HEK293 (cell line): ENCODE measurements at regions not wholly inside any gene's neighbourhood (a gene's known extent, or its start where the extent isn't known, plus 50 kb on each side); places are given as distances from the start of the nearest gene placed in this dataset.

Experiments used
- CTCF ChIA-PET: fragments of 350-600 bp; formaldehyde crosslinking; extraction: SDS; loops from one replicate; lab custom pipeline; 2021; ENCODE audit warnings: antibody characterized with exemption; lab: Yijun Ruan, JAX
- POLR2A ChIA-PET: fragments of 300-600 bp; formaldehyde crosslinking; extraction: SDS; loops from one replicate; lab custom pipeline; 2020; ENCODE audit warnings: antibody characterized with exemption, inconsistent platforms; lab: Yijun Ruan, JAX
- H3K27ac ChIP-seq: fragments of 200-500 bp; sonication (Bioruptor generic); 2 replicates; pipeline ENCODE4 v1.5.1; 2014; ENCODE audit warnings: low read depth, low read length, control low read depth, inconsistent platforms; ENCODE audit errors: extremely low read depth
- H3K36me3 ChIP-seq, 2 experiments: fragments of 200-500 bp in 1 of 2; sonication (Bioruptor generic) in 1 of 2; 1 replicate in 1 of 2; 2 replicates in 1 of 2; pipeline ENCODE4 v1.5.1; 2014 to 2017; ENCODE audit warnings: inconsistent platforms in 2 of 2, low read length in 2 of 2; ENCODE audit not compliant: control insufficient read depth in 2 of 2, insufficient read depth in 1 of 2
- H3K4me1 ChIP-seq: fragments of 200-500 bp; sonication (Bioruptor generic); 2 replicates; pipeline ENCODE4 v1.5.1; 2014; ENCODE audit warnings: mild to moderate bottlenecking, low read length, inconsistent platforms; ENCODE audit not compliant: control insufficient read depth, insufficient read depth
- H3K4me3 ChIP-seq: 2 replicates; pipeline ENCODE4 v1.5.1; 2011; ENCODE audit warnings: low read depth, mild to moderate bottlenecking, control low read depth, low read length, moderate library complexity
- H3K9me3 ChIP-seq: fragments of 200-500 bp; sonication (Bioruptor generic); 2 replicates; pipeline ENCODE4 v1.5.1; 2014; ENCODE audit warnings: low read depth, low read length, inconsistent platforms; ENCODE audit not compliant: control insufficient read depth, insufficient read depth
- EGR2 ChIP-seq: fragments of 450-650 bp; formaldehyde crosslinking; IDR thresholded peaks from 2 replicates; pipeline ENCODE4 v1.5.1; 2016; ENCODE audit warnings: low read depth, missing biosample characterization, missing genetic modification characterization
- ELK4 ChIP-seq: IDR thresholded peaks from 2 replicates; pipeline ENCODE4 v1.6.1; 2011; ENCODE audit warnings: mild to moderate bottlenecking, low read depth, low read length, borderline replicate concordance
- GLI4 ChIP-seq: fragments of 450-650 bp; formaldehyde crosslinking; IDR thresholded peaks from 2 replicates; pipeline ENCODE4 v1.5.1; 2016; ENCODE audit warnings: missing biosample characterization, missing genetic modification characterization
- IKZF3 ChIP-seq: fragments of 450-650 bp; IDR thresholded peaks from 2 replicates; pipeline ENCODE4 v1.5.0; 2018; ENCODE audit warnings: missing biosample characterization, mild to moderate bottlenecking, missing genetic modification characterization, moderate library complexity
- KLF10 ChIP-seq: fragments of 450-650 bp; IDR thresholded peaks from 2 replicates; pipeline ENCODE4 v1.5.1; 2018; ENCODE audit warnings: missing biosample characterization, mild to moderate bottlenecking, missing genetic modification characterization
- PRDM2 ChIP-seq: fragments of 450-650 bp; formaldehyde crosslinking; IDR thresholded peaks from 2 replicates; pipeline ENCODE4 v1.5.1; 2016; ENCODE audit warnings: missing biosample characterization, missing genetic modification characterization, borderline replicate concordance
- SALL2 ChIP-seq: fragments of 450-650 bp; formaldehyde crosslinking; IDR thresholded peaks from 2 replicates; pipeline ENCODE4 v1.5.0; 2017; ENCODE audit warnings: missing biosample characterization, mild to moderate bottlenecking, missing genetic modification characterization, borderline replicate concordance
- SP2 ChIP-seq: fragments of 450-650 bp; formaldehyde crosslinking; IDR thresholded peaks from 2 replicates; pipeline ENCODE4 v1.5.1; 2016; ENCODE audit warnings: missing biosample characterization, missing genetic modification characterization
- SP7 ChIP-seq: fragments of 450-650 bp; formaldehyde crosslinking; IDR thresholded peaks from 2 replicates; pipeline ENCODE4 v1.5.1; 2016; ENCODE audit warnings: missing biosample characterization, missing genetic modification characterization
- ZBTB17 ChIP-seq: fragments of 450-650 bp; formaldehyde crosslinking; IDR thresholded peaks from 2 replicates; pipeline ENCODE4 v1.5.1; 2016; ENCODE audit warnings: missing biosample characterization, missing genetic modification characterization
- ZEB2 ChIP-seq: fragments of 450-650 bp; formaldehyde crosslinking; IDR thresholded peaks from 2 replicates; pipeline ENCODE4 v1.5.1; 2016; ENCODE audit warnings: missing biosample characterization, missing genetic modification characterization
- ZFP3 ChIP-seq: fragments of 450-650 bp; formaldehyde crosslinking; IDR thresholded peaks from 2 replicates; pipeline ENCODE4 v1.5.1; 2016; ENCODE audit warnings: low read depth, missing biosample characterization, missing genetic modification characterization
- ZNF16 ChIP-seq: fragments of 450-650 bp; formaldehyde crosslinking; IDR thresholded peaks from 2 replicates; pipeline ENCODE4 v1.5.1; 2016; ENCODE audit warnings: low read depth, missing biosample characterization, missing genetic modification characterization
- ZNF174 ChIP-seq: fragments of 450-650 bp; formaldehyde crosslinking; IDR thresholded peaks from 2 replicates; pipeline ENCODE4 v1.5.0; 2017; ENCODE audit warnings: missing biosample characterization, mild to moderate bottlenecking, missing genetic modification characterization
- ZNF221 ChIP-seq: fragments of 450-650 bp; formaldehyde crosslinking; IDR thresholded peaks from 2 replicates; pipeline ENCODE4 v1.5.1; 2017; ENCODE audit warnings: missing biosample characterization, missing genetic modification characterization, borderline replicate concordance
- ZNF223 ChIP-seq: fragments of 450-650 bp; formaldehyde crosslinking; IDR thresholded peaks from 2 replicates; pipeline ENCODE4 v1.5.1; 2016; ENCODE audit warnings: missing biosample characterization, missing genetic modification characterization
- ZNF23 ChIP-seq: fragments of 450-650 bp; formaldehyde crosslinking; IDR thresholded peaks from 2 replicates; pipeline ENCODE4 v1.5.1; 2016; ENCODE audit warnings: missing biosample characterization, missing genetic modification characterization, borderline replicate concordance
- ZNF239 ChIP-seq: fragments of 450-650 bp; formaldehyde crosslinking; IDR thresholded peaks from 2 replicates; pipeline ENCODE4 v1.5.1; 2016; ENCODE audit warnings: missing biosample characterization, missing genetic modification characterization
- ZNF274 ChIP-seq, 2 experiments: fragments of 200-500 bp in 1 of 2; fragments of 450-650 bp in 1 of 2; sonication (Bioruptor generic) in 1 of 2; formaldehyde crosslinking in 1 of 2; IDR thresholded peaks; 2 replicates each; pipeline versions ENCODE4 v1.5.1 to v1.6.1; 2014 to 2016; ENCODE audit warnings: borderline replicate concordance in 1 of 2, inconsistent platforms in 1 of 2, low read length in 1 of 2, missing biosample characterization in 1 of 2, missing genetic modification characterization in 1 of 2
- ZNF391 ChIP-seq: fragments of 450-650 bp; formaldehyde crosslinking; IDR thresholded peaks from 2 replicates; pipeline ENCODE4 v1.5.1; 2016; ENCODE audit warnings: low read depth, missing biosample characterization, missing genetic modification characterization, borderline replicate concordance
- ZNF426 ChIP-seq: fragments of 450-650 bp; formaldehyde crosslinking; IDR thresholded peaks from 2 replicates; pipeline ENCODE4 v1.5.1; 2017; ENCODE audit warnings: missing biosample characterization, missing genetic modification characterization, mild to moderate bottlenecking, inconsistent platforms, moderate library complexity
- ZNF488 ChIP-seq: fragments of 450-650 bp; formaldehyde crosslinking; IDR thresholded peaks from 2 replicates; pipeline ENCODE4 v1.5.1; 2016; ENCODE audit warnings: missing biosample characterization, missing genetic modification characterization
- ZNF707 ChIP-seq: fragments of 450-650 bp; formaldehyde crosslinking; IDR thresholded peaks from 2 replicates; pipeline ENCODE4 v1.5.1; 2016; ENCODE audit warnings: missing biosample characterization, missing genetic modification characterization
- ZNF792 ChIP-seq: fragments of 450-650 bp; formaldehyde crosslinking; IDR thresholded peaks from 2 replicates; pipeline ENCODE4 v1.5.1; 2016; ENCODE audit warnings: missing biosample characterization, missing genetic modification characterization
- ZNF843 ChIP-seq: fragments of 450-650 bp; formaldehyde crosslinking; IDR thresholded peaks from 2 replicates; pipeline ENCODE4 v1.5.1; 2016; ENCODE audit warnings: missing biosample characterization, missing genetic modification characterization
- ZSCAN4 ChIP-seq: fragments of 450-650 bp; formaldehyde crosslinking; IDR thresholded peaks from 2 replicates; pipeline ENCODE4 v1.5.1; 2017; ENCODE audit warnings: missing biosample characterization, missing genetic modification characterization
- TF ChIP-seq, protein P1 (sequence below): fragments of 450-650 bp; formaldehyde crosslinking; IDR thresholded peaks from 2 replicates; pipeline ENCODE4 v1.5.1; 2016; ENCODE audit warnings: missing biosample characterization, missing genetic modification characterization

- TF ChIP-seq, protein P1, sequence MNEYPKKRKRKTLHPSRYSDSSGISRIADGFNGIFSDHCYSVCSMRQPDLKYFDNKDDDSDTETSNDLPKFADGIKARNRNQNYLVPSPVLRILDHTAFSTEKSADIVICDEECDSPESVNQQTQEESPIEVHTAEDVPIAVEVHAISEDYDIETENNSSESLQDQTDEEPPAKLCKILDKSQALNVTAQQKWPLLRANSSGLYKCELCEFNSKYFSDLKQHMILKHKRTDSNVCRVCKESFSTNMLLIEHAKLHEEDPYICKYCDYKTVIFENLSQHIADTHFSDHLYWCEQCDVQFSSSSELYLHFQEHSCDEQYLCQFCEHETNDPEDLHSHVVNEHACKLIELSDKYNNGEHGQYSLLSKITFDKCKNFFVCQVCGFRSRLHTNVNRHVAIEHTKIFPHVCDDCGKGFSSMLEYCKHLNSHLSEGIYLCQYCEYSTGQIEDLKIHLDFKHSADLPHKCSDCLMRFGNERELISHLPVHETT, result no peak
- ChIA-PET POLR2A (no interaction called here), CTCF (no interaction called here)
- Histone ChIP-seq H3K36me3 (no peaks in the 10 kb centered on the region), H3K27ac (no peak overlapping the region), H3K4me3 (no peak overlapping the region), H3K9me3 (no peaks in the 10 kb centered on the region), H3K4me1 (no peaks in the 10 kb centered on the region; the same call in 1 of the 2 replicates)
These were observed 157.5 kb downstream of the MACROH2A1 start for GRCh38 chr5:135241536-135241935.

DNA sequence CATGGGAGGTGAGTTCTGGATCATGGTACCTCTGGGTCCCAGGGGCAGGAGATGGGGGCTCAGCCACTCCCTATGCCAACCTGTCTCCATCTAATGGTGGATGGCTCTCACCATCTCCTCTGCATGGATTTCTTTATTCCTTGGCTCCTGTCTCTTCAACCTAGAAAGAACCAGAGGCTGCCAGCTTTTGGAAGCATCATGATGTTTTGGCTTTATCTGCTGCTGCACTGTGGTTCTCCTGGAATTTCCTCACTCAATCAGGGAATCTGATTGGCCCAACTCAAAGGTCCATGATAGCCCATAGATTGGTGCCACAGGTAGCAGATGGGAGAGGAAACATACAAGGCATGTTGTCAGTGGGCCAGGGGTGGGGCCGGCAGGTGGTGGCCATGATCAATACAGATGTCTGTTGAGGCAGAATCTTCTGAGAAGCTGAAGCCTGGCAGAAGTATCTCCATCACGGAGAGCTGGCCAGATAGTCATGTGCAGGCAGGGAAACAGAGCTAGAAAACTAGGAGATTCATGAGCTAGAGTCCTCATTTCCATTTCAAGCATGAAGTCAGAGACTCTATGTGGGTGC, 158.2 kb downstream of the MACROH2A1 start:
- H3K9me3 ChIP-seq, result no peaks in the 10 kb centered on the region
- CTCF ChIA-PET, result no interaction called here

GRCh38 chr5:135240283-135240633, 158.8 kb downstream of the MACROH2A1 start:
- Histone ChIP-seq H3K4me3 (no peak overlapping the region), H3K27ac (no peak overlapping the region), H3K36me3 (no peaks in the 10 kb centered on the region), H3K4me1 (no peaks in the 10 kb centered on the region), H3K9me3 (no peaks in the 10 kb centered on the region)
- ChIA-PET POLR2A (no interaction called here), CTCF (no interaction called here)
- TF ChIP-seq PRDM2 (tag by site-specific recombination), result no peak
- TF ChIP-seq ZNF274 (IDR thresholded peaks at IDR 0.05; ENCODE audit: low read length), result no peak
- no peak for TF ChIP-seq ZNF274 (tag by site-specific recombination; IDR thresholded peaks at IDR 0.05; ENCODE audit: borderline replicate concordance)
- TF ChIP-seq ZNF16 (tag by site-specific recombination), result no peak
- no peak for TF ChIP-seq ZNF426
- no peak for TF ChIP-seq KLF10 (tag by site-specific recombination)
- no peak for TF ChIP-seq ZNF174 (tag by site-specific recombination)
- TF ChIP-seq IKZF3 (tag by site-specific recombination), result no peak

More for the DNA sequence above, 158.2 kb downstream of the MACROH2A1 start:
- Histone ChIP-seq H3K4me1 (no peaks in the 10 kb centered on the region), H3K36me3 (no peaks in the 10 kb centered on the region)
- no peak for TF ChIP-seq ZNF239 (tag by site-specific recombination)
- TF ChIP-seq ZNF23 (tag by site-specific recombination), result no peak
- no peak for TF ChIP-seq GLI4 (tag by site-specific recombination)
- TF ChIP-seq ZFP3 (tag by site-specific recombination), result no peak
- TF ChIP-seq ZNF843 (tag by site-specific recombination), result no peak
- no peak for TF ChIP-seq ZNF391 (tag by site-specific recombination)
- no peak for TF ChIP-seq ZNF221 (tag by site-specific recombination)
- TF ChIP-seq ZBTB17 (tag by site-specific recombination), result no peak
- TF ChIP-seq ZNF488 (tag by site-specific recombination), result no peak
- TF ChIP-seq ELK4, result no peak
- TF ChIP-seq ZNF223 (tag by site-specific recombination), result no peak
- TF ChIP-seq ZNF707, result no peak
- TF ChIP-seq ZNF792 (tag by site-specific recombination), result no peak
- TF ChIP-seq ZEB2 (tag by site-specific recombination), result no peak
- TF ChIP-seq SP7 (tag by site-specific recombination), result no peak
- no peak for TF ChIP-seq SALL2 (tag by site-specific recombination)
- no peak for TF ChIP-seq EGR2 (tag by site-specific recombination)
- no peak for TF ChIP-seq ZNF426
- no peak for TF ChIP-seq SP2
- no peak for TF ChIP-seq ZSCAN4 (tag by site-specific recombination)
- TF ChIP-seq, all 188 proteins: peak for 0
- Histone ChIP-seq H3K27ac (no peak overlapping the region), H3K4me3 (no peak overlapping the region)
- POLR2A ChIA-PET, result no interaction called here
